ENCODE measurements at regions not wholly inside any gene's neighbourhood (a gene's known extent, or its start where the extent isn't known, plus 50 kb on each side); places are given as distances from the start of the nearest gene placed in this dataset.
"Not testable (repeated sequence)": the region's sequence is repeated elsewhere in the genome, so short reads cannot be mapped to it uniquely, and the experiment has no call there.

GRCh38 chr10:33732161-33732680, 397.8 kb upstream of the NRP1 start:
- DNase-seq = no peak

GRCh38 chr10:33731322-33731721, 396.9 kb upstream of the NRP1 start:
- DNase-seq = no peak

- no peak for DNase-seq
These were observed 391.0 kb upstream of the NRP1 start for GRCh38 chr10:33725430-33725829.

GRCh38 chr10:33723181-33723580, 388.7 kb upstream of the NRP1 start:
- DNase-seq = no peak

- no peak for DNase-seq
These were observed 387.6 kb upstream of the NRP1 start for GRCh38 chr10:33722067-33722466.

- DNase-seq = no peak
These were observed 387.0 kb upstream of the NRP1 start for GRCh38 chr10:33721509-33721908.

- no peak for DNase-seq
These were observed 385.7 kb upstream of the NRP1 start for GRCh38 chr10:33720161-33720560.

- no peak for DNase-seq
These were observed 384.7 kb upstream of the NRP1 start for GRCh38 chr10:33719005-33719703.

GRCh38 chr10:33716501-33717267, 382.2 kb upstream of the NRP1 start:
- DNase-seq = no peak

- no peak for DNase-seq
These were observed 381.0 kb upstream of the NRP1 start for GRCh38 chr10:33715303-33715975.

- no peak for DNase-seq
These were observed 378.4 kb upstream of the NRP1 start for GRCh38 chr10:33712825-33713224.

- no peak for DNase-seq
These were observed 375.5 kb upstream of the NRP1 start for GRCh38 chr10:33710006-33710405.

- DNase-seq = no peak
These were observed 374.7 kb upstream of the NRP1 start for GRCh38 chr10:33709008-33709753.

- no peak for DNase-seq
These were observed 374.1 kb upstream of the NRP1 start for GRCh38 chr10:33708561-33708960.

GRCh38 chr10:33706746-33707145, 372.3 kb upstream of the NRP1 start:
- no peak for DNase-seq

GRCh38 chr10:33706191-33706590, 371.7 kb upstream of the NRP1 start:
- DNase-seq = no peak

- no peak for DNase-seq
These were observed 369.9 kb upstream of the NRP1 start for GRCh38 chr10:33704214-33704830.

- no peak for DNase-seq
These were observed 369.2 kb upstream of the NRP1 start for GRCh38 chr10:33703501-33704213.

GRCh38 chr10:33698033-33698432, 363.6 kb upstream of the NRP1 start:
- DNase-seq = no peak

- DNase-seq = no peak
These were observed 362.5 kb upstream of the NRP1 start for GRCh38 chr10:33697016-33697415.

- DNase-seq = no peak
These were observed 361.1 kb upstream of the NRP1 start for GRCh38 chr10:33695536-33695935.

- not testable (repeated sequence) for DNase-seq
These were observed 356.1 kb upstream of the NRP1 start for GRCh38 chr10:33690536-33690935.

Data from activated T-cell treated with anti-CD3 and anti-CD28 coated beads, Interleukin-2, amount 50 U/mL, for 48 hours (primary cell).